SU-DHL-6 (cell line): ENCODE measurements at regions not wholly inside any gene's neighbourhood (a gene's known extent, or its start where the extent isn't known, plus 50 kb on each side); places are given as distances from the start of the nearest gene placed in this dataset.

Experiments
- H2AFZ ChIP-seq: fragments of 200-600 bp; sonication (generic); 2 replicates; pipeline ENCODE4 v1.6.1; 2014; ENCODE audit warnings: low read depth, mild to moderate bottlenecking, moderate library complexity, mixed read lengths, antibody characterized with exemption, low read length; ENCODE audit not compliant: severe bottlenecking
- H3F3A ChIP-seq: fragments of 200-600 bp; shearing (Covaris generic); 2 replicates; pipeline ENCODE4 v1.6.0; 2016; ENCODE audit warnings: antibody characterized with exemption, mild to moderate bottlenecking; ENCODE audit not compliant: insufficient read depth
- H3K27ac ChIP-seq: fragments of 200-600 bp; sonication (generic); 2 replicates; pipeline ENCODE4 v1.5.1; 2016; ENCODE audit warnings: low read depth, mild to moderate bottlenecking, low read length, moderate library complexity, mixed read lengths
- H3K27me3 ChIP-seq: fragments of 200-600 bp; sonication (generic), shearing (Covaris generic); 2 replicates; pipeline ENCODE4 v1.6.0; 2014; ENCODE audit warnings: mild to moderate bottlenecking, low read length
- H3K36me3 ChIP-seq: fragments of 200-600 bp; sonication (generic); 2 replicates; pipeline ENCODE4 v1.6.1; 2014; ENCODE audit warnings: mild to moderate bottlenecking, low read length, mixed read lengths
- H3K4me2 ChIP-seq: fragments of 300-600, 200-600 bp; shearing (Covaris generic), sonication (generic); 2 replicates; pipeline ENCODE4 v1.6.0; 2014; ENCODE audit warnings: low read length, low read depth, mild to moderate bottlenecking; ENCODE audit not compliant: poor library complexity, severe bottlenecking
- H3K4me3 ChIP-seq: fragments of 200-600 bp; sonication (generic); 2 replicates; pipeline ENCODE4 v1.5.1; 2014; ENCODE audit warnings: antibody characterized with exemption, low read length, mild to moderate bottlenecking, mixed read lengths; ENCODE audit not compliant: insufficient read depth, poor library complexity, severe bottlenecking
- H3K79me2 ChIP-seq: fragments of 200-600 bp; sonication (generic); 2 replicates; pipeline ENCODE4 v1.6.1; 2014; ENCODE audit warnings: mild to moderate bottlenecking, low read length, moderate library complexity; ENCODE audit not compliant: insufficient read depth
- H3K9ac ChIP-seq: fragments of 200-600 bp; sonication (generic); 2 replicates; pipeline ENCODE4 v1.7.0; 2014; ENCODE audit warnings: mild to moderate bottlenecking, low read length
- H3K9me2 ChIP-seq: fragments of 200-600 bp; sonication (generic); replicated peaks from 2 replicates; pipeline ENCODE4 v1.6.1; 2014; ENCODE audit warnings: low read length; ENCODE audit not compliant: insufficient read depth
- H3K9me3 ChIP-seq: fragments of 200-600 bp; sonication (generic); 2 replicates; pipeline ENCODE4 v1.6.1; 2014; ENCODE audit warnings: low read length, mixed read lengths; ENCODE audit not compliant: insufficient read depth
- H4K20me1 ChIP-seq: fragments of 200-600 bp; sonication (generic); 2 replicates; pipeline ENCODE4 v1.6.1; 2014; ENCODE audit warnings: low read depth, mild to moderate bottlenecking, antibody characterized with exemption, low read length, moderate library complexity, mixed read lengths
- EZH2phosphoT487 ChIP-seq: fragments of 200-600 bp; sonication (generic), shearing (Covaris generic); conservative IDR thresholded peaks from 2 replicates; pipeline ENCODE4 v1.6.1; 2018; ENCODE audit warnings: mild to moderate bottlenecking, antibody characterized with exemption, low read length, moderate library complexity, mixed read lengths
- TF ChIP-seq, protein P1 (sequence below): fragments of 200-600 bp; sonication (generic); IDR thresholded peaks from one replicate; pipeline ENCODE4 v1.5.1; 2017; ENCODE audit warnings: antibody characterized with exemption, mild to moderate bottlenecking, low read length, moderate library complexity; ENCODE audit not compliant: insufficient read depth, poor library complexity, severe bottlenecking

DNA sequence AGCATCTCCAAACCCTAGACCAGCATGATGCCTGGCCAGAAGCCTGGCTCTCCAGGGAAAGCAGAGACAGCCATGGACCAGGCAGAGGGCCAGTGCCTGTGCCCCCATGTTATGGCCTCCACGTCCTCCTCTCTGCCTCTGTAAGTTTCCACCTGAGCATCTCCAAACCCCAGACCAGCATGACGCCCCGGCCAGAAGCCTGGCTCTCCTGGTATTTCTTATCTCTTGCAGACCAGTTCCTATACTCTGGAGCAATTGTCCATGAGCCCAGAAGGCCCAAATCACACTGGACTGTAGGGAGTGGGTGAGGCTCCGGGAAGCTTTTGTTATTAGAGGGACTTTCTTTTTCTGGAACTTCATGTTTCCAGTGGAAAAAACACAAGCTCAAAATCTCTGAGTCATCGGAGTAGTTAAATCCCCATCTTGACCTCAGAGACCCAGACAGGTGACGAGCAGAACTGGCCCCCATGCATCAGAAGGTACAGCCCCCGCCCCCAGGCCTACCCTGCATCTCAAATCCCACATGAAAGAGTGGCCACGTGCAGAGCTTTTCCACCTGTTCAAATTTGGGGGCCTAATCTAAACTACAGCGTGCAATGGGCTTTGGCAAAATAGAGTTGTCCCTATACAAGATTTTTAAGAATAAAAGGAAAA, 110.2 kb upstream of the FOXQ1 start:
- H2AFZ ChIP-seq = no peak overlapping the region
- H3K36me3 ChIP-seq = no peaks in the 10 kb centered on the region

DNA sequence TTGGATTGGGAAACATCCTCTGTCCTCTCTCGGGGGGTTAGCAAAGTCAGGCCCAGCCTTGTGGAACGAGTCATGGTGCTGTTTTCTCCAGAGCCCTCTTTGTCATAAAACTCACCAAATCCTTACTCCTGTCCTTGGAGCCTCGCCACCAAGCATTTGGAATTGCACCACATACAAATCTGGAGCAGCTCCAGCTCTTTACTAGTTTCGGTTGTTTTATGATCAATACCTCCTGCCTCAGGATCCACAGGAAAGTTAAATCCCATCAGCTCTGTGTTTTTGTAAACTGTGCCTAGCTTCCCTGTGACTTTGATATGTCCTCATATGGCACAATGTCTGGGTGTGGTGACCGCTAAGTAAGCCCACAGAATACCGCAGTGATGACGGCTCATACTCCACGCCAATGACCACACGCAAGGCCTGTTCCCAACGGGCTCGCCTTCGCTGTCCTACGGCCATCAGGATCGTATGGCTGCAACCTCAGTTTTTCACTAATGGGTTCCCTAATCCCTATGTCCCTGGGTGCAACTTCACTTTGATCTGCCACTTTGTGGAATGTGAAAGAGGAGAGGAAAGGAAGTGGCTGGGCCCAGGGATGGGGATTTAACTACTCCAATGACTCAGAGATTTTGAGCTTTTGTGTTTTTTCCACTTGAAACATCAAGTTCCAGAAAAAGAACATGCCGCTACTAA, 111.3 kb upstream of the FOXQ1 start:
- H3F3A ChIP-seq = no peaks in the 10 kb centered on the region
- no peaks in the 10 kb centered on the region for H4K20me1 ChIP-seq
- H3K9me2 ChIP-seq = no peaks in the 10 kb centered on the region
- no peaks in the 10 kb centered on the region for H3K79me2 ChIP-seq
- no peak overlapping the region for H2AFZ ChIP-seq
- no peak overlapping the region for H3K9ac ChIP-seq
- no peaks in the 10 kb centered on the region for H3K36me3 ChIP-seq
- H3K9me3 ChIP-seq = no peaks in the 10 kb centered on the region
- no peaks in the 10 kb centered on the region for H3K27me3 ChIP-seq
- no peak overlapping the region for H3K27ac ChIP-seq
- TF ChIP-seq, protein P1, sequence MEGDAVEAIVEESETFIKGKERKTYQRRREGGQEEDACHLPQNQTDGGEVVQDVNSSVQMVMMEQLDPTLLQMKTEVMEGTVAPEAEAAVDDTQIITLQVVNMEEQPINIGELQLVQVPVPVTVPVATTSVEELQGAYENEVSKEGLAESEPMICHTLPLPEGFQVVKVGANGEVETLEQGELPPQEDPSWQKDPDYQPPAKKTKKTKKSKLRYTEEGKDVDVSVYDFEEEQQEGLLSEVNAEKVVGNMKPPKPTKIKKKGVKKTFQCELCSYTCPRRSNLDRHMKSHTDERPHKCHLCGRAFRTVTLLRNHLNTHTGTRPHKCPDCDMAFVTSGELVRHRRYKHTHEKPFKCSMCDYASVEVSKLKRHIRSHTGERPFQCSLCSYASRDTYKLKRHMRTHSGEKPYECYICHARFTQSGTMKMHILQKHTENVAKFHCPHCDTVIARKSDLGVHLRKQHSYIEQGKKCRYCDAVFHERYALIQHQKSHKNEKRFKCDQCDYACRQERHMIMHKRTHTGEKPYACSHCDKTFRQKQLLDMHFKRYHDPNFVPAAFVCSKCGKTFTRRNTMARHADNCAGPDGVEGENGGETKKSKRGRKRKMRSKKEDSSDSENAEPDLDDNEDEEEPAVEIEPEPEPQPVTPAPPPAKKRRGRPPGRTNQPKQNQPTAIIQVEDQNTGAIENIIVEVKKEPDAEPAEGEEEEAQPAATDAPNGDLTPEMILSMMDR = no peak
- no peak for TF ChIP-seq EZH2phosphoT487
- H3K4me3 ChIP-seq = no peak overlapping the region
- H3K4me2 ChIP-seq = no peak overlapping the region

More for the DNA sequence above, 110.2 kb upstream of the FOXQ1 start:
- H3K79me2 ChIP-seq = no peaks in the 10 kb centered on the region
- no peak for TF ChIP-seq EZH2phosphoT487
- TF ChIP-seq, protein P1 = no peak
- H3K9ac ChIP-seq = no peak overlapping the region
- H4K20me1 ChIP-seq = no peaks in the 10 kb centered on the region
- H3K9me2 ChIP-seq = no peaks in the 10 kb centered on the region
- H3K4me3 ChIP-seq = no peak overlapping the region
- H3F3A ChIP-seq = no peaks in the 10 kb centered on the region
- H3K9me3 ChIP-seq = no peaks in the 10 kb centered on the region
- H3K27ac ChIP-seq = no peak overlapping the region
- H3K4me2 ChIP-seq = no peak overlapping the region
- peaks cover 6% of the 10 kb centered on the region; the same call in 1 of the 2 replicates for H3K27me3 ChIP-seq

DNA sequence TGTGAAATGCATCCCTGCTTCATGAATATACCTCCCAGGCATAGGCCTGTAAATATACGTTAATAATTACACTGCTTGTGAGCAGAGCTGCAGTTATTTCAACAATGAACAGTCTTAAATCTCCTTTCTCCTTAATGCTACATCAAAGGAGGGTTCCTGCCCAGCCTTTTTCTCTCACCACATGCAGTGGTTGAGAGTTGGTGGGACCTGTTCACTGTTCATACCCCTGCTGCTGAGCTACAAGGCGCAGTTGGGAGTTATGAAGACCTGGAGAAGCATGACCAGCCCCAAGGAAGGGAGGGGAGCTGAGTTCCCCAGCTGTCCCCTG, 111.9 kb upstream of the FOXQ1 start:
- Histone ChIP-seq H3K79me2 (no peaks in the 10 kb centered on the region), H3F3A (no peaks in the 10 kb centered on the region), H3K9me3 (no peaks in the 10 kb centered on the region), H3K4me3 (no peak overlapping the region), H3K9ac (no peak overlapping the region), H3K9me2 (no peaks in the 10 kb centered on the region), H3K27me3 (no peaks in the 10 kb centered on the region), H2AFZ (no peak overlapping the region), H3K27ac (no peak overlapping the region), H3K36me3 (no peaks in the 10 kb centered on the region), H4K20me1 (no peaks in the 10 kb centered on the region), H3K4me2 (no peak overlapping the region)
- TF ChIP-seq, protein P1 = no peak
- TF ChIP-seq EZH2phosphoT487 = no peak
